DMS79 (cell line): ENCODE measurements at regions not wholly inside any gene's neighbourhood (a gene's known extent, or its start where the extent isn't known, plus 50 kb on each side); places are given as distances from the start of the nearest gene placed in this dataset.
"Not testable (repeated sequence)": the region's sequence is repeated elsewhere in the genome, so short reads cannot be mapped to it uniquely, and the experiment has no call there.

Experiments
- DNase-seq: peaks from one replicate; lab custom pipeline; 2025; lab: John Stamatoyannopoulos, UW

DNA sequence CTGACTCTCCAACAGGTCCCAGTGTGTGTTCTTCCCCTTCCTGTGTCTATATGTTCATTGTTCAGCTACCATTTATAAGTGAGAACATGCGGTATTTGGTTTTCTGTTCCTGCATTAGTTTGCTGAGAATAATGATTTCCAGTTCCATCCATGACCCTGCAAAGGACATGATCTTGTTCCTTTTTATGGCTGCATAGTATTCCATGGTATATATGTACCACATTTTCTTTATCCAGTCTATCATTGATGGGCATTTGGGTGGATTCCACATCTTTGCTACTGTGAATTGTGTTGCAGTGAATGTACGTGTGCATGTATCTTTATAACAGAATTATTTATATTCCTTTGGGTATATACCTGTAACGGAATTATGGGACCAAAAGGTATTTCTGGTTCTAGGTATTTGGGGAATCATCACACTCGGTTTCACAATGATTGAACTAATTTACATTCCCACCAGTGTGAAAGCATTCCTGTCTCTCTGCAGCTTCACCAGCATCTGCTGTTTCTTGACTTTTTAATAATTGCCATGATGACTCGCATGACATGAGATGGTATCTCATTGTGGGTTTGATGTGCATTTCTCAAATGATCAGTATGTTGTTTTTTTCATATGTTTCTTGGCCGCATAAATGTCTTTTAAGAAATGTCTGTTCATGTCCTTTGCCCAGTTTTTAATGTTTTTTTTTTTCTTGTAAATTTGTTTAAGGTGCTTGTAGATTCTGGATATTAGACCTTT lies 60.2 kb downstream of the LSMEM1 start:
- no peak for DNase-seq

DNA sequence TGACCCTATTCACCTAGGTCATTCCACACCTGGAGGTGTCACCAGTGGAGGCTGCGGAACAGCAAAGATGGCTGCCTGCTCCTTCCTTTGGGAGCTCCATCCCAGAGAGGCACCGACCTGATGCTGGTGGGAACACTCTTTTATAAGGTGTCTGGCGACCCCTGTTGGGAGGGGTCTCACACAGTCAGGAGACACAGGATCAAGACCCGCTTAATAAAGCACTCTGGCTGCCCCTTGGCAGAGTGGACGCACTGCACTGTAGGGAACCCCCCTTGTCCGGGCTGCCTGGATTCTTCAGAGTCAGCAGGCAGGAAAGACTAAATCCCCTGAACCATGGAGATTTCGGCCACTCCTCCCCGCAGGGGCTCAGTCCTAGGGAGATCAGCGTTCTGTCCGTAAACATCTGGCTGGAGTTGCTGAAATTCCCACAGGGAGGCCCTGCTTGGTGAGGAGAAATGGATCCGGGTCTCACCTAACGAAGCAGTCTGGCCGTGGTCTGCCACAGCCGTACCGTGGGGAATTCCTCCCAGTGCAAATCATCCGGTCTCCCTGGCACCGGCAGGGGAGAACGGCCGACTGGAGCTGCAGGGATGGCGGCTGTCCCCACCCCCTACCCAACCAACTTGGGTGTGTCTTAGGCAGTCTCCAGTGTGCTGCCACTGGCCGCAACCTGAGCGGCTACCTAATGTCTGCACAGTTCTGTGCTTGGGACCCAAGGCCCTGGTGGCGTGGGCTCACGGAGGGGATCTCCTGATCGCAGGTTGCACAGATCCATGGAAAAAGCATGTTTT lies 66.1 kb downstream of the LSMEM1 start:
- no peak for DNase-seq

DNA sequence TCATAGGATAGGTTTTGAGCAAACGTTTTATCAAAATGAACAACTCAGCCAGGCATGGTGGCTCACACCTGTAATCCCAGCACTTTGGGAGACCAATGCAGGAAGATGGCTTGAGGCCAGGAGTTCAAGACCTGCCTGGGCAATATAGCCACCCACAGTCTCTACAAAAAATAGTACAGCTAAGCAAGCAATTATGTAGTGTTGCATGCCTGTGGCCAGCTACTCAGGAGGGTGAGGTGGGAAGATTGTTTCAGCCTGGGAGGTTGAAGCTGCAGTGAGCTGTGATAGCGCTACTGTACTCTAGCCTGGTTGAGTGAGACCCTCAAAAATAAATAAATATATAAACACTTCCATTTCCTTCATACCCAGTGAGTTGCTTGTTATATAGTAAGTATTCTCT lies 67.1 kb downstream of the LSMEM1 start:
- no peak for DNase-seq

DNA sequence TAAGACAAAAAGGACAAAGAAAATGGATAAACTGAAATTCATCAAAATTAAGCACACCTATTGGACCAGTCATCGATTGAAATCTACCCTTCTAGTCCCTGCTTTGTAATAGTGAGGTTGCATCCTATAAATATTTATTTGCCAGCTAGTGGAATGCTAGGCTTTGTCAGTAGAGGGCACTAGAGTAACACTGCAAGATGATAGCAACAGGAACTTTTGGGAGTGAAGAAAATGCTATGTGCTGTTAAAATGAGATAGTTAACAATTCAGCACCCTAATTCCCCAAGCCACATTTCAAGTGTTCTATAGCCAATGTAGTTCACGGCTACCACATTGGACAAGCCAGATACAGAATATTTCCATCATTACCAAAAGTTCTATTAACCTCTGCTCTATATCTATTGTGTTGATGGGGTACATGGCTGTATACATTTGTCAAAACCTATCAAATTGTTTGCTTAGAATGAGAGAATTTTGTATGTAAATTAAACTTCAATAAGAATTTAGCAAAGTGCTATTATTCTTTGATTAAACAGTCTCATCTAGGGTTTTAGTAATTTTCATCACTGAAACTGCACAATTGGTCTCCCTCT lies 69.8 kb downstream of the LSMEM1 start:
- no peak for DNase-seq

DNA sequence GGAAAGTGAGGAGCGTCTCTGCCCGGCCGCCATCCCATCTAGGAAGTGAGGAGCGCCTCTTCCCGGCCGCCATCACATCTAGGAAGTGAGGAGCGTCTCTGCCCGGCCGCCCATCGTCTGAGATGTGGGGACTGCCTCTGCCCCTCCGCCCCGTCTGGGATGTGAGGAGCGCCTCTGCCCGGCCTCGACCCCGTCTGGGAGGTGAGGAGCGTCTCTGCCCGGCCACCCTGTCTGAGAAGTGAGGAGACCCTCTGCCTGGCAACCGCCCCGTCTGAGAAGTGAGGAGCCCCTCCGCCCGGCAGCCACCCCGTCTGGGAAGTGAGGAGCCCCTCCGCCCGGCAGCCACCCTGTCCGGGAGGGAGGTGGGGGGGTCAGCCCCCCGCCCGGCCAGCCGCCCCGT lies 70.7 kb downstream of the LSMEM1 start:
- DNase-seq, result not testable (repeated sequence)

DNA sequence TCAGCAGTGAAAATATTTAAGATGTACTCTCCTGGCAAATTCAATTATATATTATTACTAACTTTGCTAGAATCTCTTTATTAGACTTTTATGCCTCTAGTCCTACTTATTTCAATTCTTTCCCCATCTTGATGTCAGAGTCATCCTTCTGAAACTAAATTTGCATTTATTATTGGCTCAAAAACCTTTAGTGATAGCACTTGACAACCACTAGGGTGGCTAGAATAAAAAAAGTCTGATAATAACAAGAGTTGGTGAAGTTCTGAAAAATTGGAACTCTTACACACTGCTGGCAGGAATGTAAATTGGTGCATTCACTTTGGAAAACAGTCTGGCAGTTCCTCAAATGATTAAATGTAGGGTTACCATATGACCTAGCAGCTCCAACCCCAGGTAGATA lies 73.8 kb downstream of the LSMEM1 start:
- DNase-seq, result no peak

DNA sequence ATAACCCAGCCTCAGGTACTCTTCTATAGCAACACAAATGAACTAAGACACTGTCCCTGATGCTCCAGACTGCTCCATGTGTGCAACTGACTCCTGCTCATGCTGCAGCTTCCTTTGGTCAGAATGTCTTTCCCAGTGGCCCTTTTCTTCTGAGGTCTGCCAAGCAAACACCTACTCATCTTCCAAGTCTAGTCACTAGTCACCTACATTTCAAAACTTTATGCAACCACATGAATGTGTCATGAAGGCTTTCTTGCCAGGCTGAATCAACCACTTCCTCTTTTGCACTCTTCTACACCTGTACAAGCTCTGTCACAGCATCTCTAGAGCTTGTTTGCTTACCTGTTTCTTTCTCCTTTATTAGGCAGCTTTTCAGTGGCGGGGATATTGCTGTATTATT lies 75.8 kb downstream of the LSMEM1 start:
- no peak for DNase-seq

DNA sequence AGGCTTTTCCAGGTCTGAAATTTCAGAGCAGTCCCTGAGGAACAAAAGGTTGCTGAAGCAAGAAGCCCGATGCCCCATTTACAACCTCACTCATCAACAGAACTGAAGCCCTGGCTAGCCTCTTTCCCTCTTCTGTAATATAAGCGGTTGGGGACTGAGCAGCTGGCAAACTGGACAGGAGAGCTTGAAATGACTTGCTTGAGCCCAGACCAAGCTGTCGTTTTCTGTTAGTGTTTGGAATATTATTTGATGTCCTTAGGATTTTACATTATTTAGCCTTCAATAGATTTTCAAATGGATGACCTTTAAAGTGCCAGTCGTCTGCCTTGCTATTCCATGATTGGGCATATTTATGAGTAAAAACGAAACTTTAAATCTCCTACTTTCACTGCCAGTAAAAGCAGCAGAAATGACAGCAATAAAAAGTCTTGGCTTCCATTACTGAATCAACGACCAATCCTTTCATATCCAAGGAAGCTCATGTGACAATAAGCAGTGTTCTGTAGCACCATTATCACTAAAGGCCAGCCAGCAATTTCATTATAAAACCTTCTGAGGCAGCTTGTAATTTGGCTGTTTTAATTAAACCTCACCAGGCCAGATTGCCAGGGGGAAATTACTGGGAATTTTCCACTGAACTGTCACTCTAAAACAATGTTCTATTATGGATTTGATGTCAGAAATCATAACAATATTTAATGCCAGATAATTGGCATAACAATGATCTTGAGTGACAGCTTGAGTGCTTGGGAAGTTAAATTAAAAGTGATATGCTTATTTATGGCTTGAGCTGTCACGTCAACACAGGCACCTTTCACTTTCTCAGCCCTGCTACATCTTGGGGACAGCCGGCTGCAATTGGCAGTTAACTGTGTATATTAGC lies 85.9 kb downstream of the LSMEM1 start:
- no peak for DNase-seq

DNA sequence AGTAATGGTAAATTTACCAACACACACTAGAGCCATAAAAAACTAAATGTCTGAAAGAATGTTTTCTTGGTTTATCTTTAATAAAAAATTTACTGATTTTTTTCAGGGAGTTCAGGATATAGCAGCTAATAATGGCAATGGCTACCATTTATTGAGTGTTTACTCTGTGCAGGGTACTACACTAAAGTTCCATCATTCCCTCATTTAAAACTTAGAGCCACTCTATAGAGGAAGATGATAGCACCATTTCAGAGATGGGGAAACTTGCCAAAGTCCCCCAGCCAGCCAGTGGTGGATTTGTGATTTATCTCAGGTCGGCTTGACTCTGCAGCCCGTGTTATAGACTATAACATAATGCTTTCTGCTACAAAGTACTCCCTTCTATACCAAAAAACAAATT lies 86.6 kb downstream of the LSMEM1 start:
- no peak for DNase-seq

DNA sequence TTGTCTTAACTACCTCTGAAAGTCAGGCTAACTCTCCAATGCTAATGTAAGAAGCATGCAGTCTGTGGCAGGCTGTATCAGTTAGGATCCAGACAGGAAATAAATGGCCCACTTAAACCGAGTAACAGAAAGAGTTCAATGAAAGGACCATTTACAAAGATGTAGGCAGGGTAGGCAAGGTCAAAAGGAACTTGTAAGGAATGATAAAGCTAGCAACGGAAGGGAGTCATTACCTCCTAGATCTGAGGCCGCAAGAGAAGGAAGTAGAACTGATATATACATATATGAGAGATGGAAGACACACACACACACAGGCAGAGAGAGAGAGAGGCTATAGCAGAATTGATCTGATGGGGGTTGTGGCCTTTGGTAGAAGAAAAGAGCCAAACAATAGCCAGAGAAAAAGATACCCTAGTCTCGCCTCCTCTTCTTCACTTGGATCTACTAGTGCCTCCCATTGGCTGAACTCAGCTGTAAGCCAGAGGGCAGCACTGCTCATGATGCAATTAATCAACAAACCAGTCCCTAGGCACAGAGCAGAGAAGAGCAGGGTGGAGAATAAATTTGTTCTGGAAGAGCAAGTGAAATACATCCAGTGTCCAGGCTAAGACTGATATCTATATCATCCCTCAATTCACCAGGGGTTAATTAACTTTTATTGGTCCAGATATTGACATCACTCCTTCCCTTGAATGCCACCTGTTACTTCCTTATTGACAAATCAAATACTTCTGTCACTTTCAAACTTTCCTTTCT lies 91.2 kb downstream of the LSMEM1 start:
- DNase-seq, result no peak

DNA sequence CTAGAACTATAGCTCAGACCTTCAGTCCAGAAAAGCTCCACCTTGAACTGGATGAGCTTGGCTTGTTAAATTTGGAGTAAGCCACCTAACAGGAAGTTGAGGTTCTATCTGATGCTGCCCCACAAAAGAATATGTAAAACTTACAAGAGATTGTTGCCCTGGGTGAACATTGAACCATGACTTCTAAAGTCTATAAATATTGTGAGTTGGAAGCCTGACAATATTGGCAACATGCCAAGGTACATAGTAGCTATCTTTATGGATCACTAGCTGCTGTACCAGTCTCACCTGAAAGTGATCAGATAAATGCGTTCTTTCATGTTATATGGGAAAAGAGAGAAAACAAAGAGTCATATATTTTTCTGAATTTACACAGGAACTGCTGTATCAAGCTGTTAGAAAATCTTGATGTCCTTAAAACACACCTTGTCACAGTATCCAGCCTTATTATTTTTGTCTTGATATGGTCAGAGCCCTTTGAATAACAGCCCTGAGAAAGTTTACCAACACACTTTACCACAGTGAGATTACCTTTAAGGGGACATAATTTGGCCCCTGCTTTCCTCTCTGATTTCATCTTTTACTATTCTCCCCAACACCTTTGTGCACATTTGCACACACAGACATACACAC lies 92.0 kb downstream of the LSMEM1 start:
- DNase-seq, result peak; percentile 60

DNA sequence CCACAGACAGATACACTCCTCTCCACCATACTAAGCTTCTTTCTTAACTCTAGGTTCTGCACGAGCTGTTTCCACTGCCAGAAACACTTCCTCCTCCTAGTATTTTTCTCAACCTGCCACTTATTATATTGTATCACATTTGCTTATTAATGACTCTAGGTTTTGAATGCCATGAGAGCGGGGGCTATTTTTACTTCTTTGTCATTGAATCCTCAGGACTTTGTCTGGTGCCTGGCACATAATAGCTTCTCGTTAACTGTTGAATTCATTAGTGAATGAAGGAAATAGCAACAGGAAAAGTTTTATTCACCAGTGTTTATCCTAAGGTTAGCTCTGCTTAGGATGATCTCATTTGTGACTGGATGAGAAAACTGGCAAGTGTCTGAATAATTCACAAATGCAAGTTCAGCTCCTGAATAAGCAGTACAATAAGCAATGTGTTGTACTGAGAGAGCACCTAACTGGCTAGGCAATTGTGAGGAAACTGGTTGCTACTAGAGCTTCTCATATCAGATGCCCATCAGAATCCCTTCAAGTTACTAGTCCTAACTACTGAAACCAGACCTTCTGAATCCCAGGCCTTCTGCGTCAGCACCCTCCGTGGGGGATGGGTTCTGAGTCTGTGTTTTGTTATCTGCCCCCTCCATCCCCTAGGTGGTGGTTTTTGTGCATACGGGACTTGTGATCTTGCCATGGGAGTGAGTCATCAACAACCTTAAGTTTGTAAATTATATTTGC lies 92.7 kb downstream of the LSMEM1 start:
- no peak for DNase-seq

DNA sequence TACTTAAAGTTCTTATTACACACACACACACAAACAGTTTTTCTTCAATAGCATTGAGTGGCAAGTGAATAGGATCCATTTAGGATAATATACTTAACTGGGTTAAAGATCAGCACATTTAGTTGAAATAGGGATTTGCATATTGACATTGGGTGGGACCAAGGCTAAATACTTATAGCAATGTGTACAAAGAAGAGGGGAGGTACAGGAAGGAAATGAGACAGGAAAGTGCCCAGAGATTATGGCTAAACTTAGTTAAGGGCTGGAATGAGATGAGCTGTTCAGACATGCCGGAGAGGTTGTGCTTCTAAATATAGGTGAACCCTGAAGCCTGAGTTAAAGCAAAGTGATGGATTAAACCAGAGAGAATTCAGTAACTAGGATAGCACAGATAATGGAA lies 95.1 kb downstream of the LSMEM1 start:
- no peak for DNase-seq

DNA sequence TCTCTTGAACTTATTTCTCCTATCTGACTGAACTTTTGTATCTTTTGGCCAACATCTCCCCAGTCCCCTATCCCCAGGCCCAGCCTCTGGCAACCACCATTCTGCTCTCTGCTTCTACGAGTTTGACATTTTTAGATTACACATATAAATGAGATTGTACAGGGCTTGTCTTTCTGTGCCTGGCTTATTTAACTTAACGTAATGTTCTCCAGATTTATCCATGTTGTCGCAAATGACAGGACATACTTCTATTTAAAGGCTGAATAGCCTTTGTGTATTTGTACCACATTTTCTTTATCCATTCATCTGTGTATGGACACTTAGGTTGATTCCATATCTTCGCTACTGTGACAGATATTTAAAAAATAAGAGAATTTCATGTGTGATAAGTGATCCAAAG lies 98.6 kb downstream of the LSMEM1 start:
- no peak for DNase-seq

DNA sequence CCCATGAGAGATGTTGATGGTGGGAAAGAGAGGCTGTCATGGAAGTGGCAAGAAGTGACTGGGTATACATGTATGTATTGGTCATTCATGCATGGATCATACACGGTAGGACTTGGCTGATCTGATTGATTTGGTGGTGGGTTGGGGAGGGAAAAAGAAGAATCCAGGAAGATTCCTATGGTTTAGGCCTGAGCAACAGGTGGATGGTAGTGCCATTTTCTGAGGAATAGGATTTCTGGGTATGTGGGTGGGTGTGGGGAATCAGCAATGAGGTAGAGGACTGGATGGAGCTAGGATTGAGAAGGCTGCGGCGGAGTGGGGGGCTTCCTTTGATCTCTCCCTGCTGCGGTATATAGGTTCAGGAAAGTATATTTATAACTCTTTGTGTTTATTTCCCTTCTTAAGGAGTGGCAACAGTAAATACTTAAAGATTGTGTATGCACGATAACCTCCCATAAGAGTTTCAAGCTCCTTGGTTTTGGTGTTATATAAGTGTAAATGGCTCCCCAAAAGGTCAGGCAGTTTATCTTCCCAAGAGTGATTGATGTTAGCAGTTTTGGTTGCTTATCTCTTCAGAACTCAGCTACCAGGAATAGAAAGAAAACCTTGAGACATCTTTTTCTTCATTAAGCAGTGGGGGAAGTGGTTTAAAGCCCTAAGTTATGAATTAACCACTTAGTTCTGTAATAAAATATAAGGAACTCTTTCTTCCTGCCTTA lies 100.1 kb downstream of the LSMEM1 start:
- no peak for DNase-seq

DNA sequence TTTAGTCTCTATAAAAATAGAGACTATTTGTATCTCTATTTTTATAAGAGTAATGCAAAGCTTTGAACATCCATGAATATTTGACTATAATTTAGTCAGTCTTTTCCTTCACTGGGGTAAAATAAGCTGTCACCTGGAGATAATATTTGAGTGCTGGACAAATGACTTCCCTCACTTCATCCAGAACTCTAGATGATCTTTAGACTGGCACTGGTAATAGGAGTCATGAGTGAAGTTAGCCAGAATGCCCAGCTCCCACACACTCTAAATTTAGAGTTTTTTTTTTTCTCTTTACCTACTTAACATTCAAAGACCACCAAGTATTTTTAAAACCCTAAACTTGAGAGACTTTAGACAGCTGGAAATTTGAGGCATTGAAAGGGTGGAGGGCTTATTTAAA lies 100.7 kb downstream of the LSMEM1 start:
- DNase-seq, result no peak

DNA sequence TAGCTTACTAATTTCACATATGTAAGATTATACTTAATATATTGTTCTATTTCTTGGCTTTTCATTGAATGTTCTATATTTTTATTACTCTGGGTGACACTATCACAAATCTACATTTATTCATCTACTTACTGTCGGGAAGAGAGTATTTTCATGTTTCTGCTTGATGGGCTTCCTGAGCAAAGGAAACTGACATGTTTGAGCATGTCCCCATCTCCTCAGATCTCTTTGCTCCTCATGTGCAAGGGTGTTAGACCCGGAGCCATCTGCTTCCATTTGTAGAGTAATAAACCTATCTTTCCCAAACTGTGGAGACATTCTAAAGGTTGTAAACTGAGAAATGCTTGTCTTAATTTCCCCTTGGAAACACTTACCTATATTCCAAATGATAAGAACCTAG lies 103.5 kb downstream of the LSMEM1 start:
- no peak for DNase-seq

DNA sequence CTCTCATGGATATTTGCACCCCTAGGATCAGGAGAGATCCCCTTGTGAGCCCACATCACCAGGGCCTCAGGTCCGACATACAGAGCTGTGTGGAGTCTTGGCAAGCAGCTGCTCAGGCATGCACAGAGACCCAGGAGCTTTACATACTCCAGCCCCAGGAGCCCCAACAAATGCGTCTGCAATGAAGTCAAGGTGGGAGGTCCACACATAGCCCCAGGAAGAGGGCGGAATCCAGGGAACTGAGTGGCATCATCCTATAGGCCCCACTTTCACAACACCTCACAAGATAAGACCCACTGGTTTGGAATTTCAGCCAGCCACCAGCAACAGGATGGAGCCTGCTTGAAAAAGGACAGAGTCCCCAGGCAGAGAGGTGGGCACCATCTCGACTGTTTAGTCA lies 106.7 kb downstream of the LSMEM1 start:
- no peak for DNase-seq

DNA sequence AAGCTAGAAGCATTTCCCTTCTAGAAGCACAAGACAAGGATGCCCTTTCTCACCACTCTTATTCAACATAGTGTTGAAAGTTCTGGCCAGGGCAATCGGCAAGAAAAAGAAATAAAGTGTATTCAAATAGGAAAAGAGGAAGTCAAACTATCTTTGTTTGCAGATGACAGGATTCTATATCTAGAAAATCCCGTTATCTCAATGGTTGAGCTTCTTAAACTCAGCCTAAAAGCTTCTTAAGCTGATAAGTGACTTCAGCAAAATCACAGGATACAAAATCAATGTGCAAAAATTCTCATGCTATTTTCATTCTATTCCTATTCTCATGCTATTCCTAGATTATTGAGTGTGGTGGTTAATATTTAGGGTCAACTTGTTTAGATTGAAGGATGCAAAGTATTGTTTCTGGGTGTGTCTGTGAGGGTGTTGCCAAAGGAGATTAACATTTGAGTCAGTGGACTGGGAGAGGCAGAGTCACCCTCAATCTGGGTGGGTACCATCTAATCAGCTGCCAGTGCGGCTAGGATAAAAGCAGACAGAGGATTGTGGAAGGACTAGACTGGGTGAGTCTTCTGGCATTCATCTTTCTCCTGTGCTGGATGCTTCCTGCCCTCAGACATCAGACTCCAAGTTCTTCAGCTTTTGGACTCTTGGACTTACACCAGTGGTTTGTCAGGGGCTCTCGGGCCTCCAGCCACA lies 111.9 kb downstream of the LSMEM1 start:
- DNase-seq, result not testable (repeated sequence)
